Colonic mucosa (tissue), 4 donors: ENCODE measurements at regions not wholly inside any gene's neighbourhood (a gene's known extent, or its start where the extent isn't known, plus 50 kb on each side); places are given as distances from the start of the nearest gene placed in this dataset.
"Not testable (repeated sequence)": the region's sequence is repeated elsewhere in the genome, so short reads cannot be mapped to it uniquely, and the experiment has no call there.

Source experiments
- DNase-seq: peaks from one replicate; pipeline ENCODE4 v3.0.0-alpha.2; 2020
- H3K27ac ChIP-seq: fragments of 200-600 bp; one replicate; pipeline ENCODE4 v1.8.0; 2021
- H3K27me3 ChIP-seq: fragments of 200-600 bp; one replicate; pipeline ENCODE4 v1.8.0; 2021
- H3K36me3 ChIP-seq: fragments of 200-600 bp; one replicate; pipeline ENCODE4 v1.8.0; 2021
- H3K4me1 ChIP-seq: fragments of 200-600 bp; one replicate; pipeline ENCODE4 v1.8.0; 2021; ENCODE audit warnings: mild to moderate bottlenecking
- H3K4me3 ChIP-seq: fragments of 200-600 bp; one replicate; pipeline ENCODE4 v1.8.0; 2021
- H3K9ac ChIP-seq, 2 donors: one replicate each; pipeline ENCODE4 v1.7.0; 2013; ENCODE audit warnings: control low read depth in 2 of 2, low read depth in 2 of 2, low read length in 2 of 2
- H3K9me3 ChIP-seq: fragments of 200-600 bp; one replicate; pipeline ENCODE4 v1.8.0; 2021
- intact Hi-C: fragments of 100-400 bp; cut with DNase I; formaldehyde crosslinking; loops from one replicate; pipeline ENCODE4 v1.14.1; 2022
- TF ChIP-seq, protein P1 (sequence below): fragments of 200-600 bp; IDR thresholded peaks from one replicate; pipeline ENCODE4 v1.8.0; 2022; ENCODE audit warnings: antibody characterized with exemption, mild to moderate bottlenecking
- donor health status: healthy.
- donor health status: DM: no; HTN: no; CAD: no.
- donor health status: DM: no; HTN: no; CAD: no.

DNA sequence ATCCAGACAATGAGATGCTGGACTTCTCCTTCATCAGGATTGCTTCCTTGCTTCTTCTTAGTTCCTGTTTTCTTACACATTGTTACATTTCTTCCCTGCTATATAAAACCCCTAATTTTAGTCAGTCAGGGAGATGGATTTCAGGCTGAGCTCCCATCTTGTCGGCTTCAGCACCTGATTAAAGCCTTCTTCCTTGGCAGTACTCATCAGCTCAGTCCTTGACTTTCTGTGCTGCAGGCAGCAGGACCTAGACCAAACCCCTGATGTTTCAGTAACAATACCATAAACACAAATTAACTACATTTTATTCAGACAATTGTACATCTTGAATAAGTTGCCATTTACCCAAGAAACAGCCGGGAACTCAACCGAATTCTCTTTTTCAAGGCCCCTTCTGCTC lies 156.4 kb upstream of the RREB1 start:
- TF ChIP-seq, protein P1, sequence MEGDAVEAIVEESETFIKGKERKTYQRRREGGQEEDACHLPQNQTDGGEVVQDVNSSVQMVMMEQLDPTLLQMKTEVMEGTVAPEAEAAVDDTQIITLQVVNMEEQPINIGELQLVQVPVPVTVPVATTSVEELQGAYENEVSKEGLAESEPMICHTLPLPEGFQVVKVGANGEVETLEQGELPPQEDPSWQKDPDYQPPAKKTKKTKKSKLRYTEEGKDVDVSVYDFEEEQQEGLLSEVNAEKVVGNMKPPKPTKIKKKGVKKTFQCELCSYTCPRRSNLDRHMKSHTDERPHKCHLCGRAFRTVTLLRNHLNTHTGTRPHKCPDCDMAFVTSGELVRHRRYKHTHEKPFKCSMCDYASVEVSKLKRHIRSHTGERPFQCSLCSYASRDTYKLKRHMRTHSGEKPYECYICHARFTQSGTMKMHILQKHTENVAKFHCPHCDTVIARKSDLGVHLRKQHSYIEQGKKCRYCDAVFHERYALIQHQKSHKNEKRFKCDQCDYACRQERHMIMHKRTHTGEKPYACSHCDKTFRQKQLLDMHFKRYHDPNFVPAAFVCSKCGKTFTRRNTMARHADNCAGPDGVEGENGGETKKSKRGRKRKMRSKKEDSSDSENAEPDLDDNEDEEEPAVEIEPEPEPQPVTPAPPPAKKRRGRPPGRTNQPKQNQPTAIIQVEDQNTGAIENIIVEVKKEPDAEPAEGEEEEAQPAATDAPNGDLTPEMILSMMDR = no peak

DNA sequence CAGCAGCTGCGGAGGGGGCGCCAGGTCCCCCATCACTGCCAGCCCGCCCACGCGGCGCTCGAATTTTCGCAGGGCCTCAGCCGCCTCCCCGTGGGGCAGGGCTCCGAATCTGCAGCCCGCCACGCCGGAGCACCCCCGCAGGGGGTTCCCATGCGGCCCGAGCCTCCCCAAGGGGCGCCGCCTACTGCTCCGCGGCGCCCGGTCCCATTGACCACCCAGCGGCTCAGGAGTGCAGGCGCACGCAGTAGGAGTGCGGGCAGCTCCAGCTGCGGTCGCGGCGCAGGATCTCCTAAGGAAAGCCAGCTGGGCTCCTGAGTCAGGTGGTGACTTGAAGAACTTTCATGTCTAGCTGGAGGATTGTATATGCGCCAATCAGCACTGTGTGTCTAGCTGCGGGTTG lies 155.3 kb upstream of the RREB1 start:
- intact Hi-C loops = no loop called here
- Histone ChIP-seq H3K9me3 (no peaks in the 10 kb centered on the region), H3K4me1 (no peaks in the 10 kb centered on the region), H3K4me3 (no peak overlapping the region), H3K27me3 (no peaks in the 10 kb centered on the region), H3K9ac (no peak overlapping the region), H3K27ac (no peak overlapping the region), H3K36me3 (no peaks in the 10 kb centered on the region)
- TF ChIP-seq, protein P1 = no peak
- DNase-seq = no peak

More for the DNA sequence above, 156.4 kb upstream of the RREB1 start:
- H3K27me3 ChIP-seq = no peaks in the 10 kb centered on the region
- H3K9ac ChIP-seq = no peak overlapping the region
- no peaks in the 10 kb centered on the region for H3K4me1 ChIP-seq
- H3K36me3 ChIP-seq = no peaks in the 10 kb centered on the region
- no peak overlapping the region for H3K4me3 ChIP-seq
- H3K27ac ChIP-seq = no peak overlapping the region
- no peaks in the 10 kb centered on the region for H3K9me3 ChIP-seq
- no peak for DNase-seq
- intact Hi-C loops = no loop called here

DNA sequence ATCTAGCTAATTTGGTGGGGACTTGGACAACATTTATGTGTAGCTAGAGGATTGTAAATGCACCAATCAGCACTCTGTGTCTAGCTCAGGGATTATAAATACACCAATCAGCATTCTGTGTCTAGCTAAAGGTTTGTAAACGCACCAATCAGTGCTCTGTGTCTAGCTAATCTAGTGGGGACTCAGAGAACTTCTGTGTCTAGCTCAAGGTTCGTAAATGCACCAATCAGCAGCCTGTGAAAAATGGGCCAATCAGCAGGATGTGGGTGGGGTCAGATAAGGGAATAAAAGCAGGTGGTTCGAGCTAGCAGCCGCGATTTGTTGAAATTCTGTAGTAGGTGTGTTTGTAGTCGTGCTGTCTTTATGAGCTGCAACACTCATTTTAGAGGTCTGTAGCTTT lies 154.8 kb upstream of the RREB1 start:
- H3K36me3 ChIP-seq, H3K27me3 ChIP-seq, H3K27ac ChIP-seq, H3K4me3 ChIP-seq, H3K9ac ChIP-seq, H3K4me1 ChIP-seq, intact Hi-C loops, H3K9me3 ChIP-seq, DNase-seq: not testable (repeated sequence)

DNA sequence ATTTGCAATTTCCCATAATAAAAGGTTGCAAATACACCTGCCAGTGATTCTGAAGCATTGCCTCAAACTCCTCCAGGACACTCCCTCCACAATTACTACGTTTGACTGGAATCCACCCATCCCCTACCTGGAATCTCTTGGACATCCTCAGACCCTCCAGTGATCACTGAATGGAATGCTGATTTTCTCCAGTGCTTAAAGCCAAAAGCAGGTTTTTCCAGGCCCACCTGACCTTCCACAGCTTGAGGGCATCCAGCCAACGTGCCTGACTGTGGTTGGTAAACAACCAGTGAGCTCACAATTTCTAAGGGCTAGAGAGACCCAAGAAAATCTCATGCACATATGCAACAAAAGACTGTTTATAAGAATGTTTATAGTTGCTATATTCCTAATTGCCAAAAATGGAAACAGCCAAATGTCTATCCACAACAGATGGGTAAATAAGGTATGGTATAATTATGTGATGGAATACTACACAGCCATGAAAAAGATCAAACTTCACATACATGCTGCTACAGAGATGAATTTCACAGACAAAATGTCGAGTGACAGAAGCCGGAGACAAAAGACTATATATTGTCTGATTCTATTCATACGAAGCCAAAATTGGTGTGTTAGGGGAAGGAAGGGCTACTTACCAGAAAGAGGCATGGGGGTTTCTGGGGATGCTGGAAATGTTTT lies 147.1 kb upstream of the RREB1 start:
- DNase-seq = no peak
- no peaks in the 10 kb centered on the region for H3K9me3 ChIP-seq
- H3K9ac ChIP-seq = no peak overlapping the region
- no peaks in the 10 kb centered on the region for H3K27me3 ChIP-seq
- TF ChIP-seq, protein P1 = no peak
- intact Hi-C loops = no loop called here
- no peaks in the 10 kb centered on the region for H3K36me3 ChIP-seq
- no peak overlapping the region for H3K27ac ChIP-seq
- H3K4me3 ChIP-seq = no peak overlapping the region
- no peaks in the 10 kb centered on the region for H3K4me1 ChIP-seq

DNA sequence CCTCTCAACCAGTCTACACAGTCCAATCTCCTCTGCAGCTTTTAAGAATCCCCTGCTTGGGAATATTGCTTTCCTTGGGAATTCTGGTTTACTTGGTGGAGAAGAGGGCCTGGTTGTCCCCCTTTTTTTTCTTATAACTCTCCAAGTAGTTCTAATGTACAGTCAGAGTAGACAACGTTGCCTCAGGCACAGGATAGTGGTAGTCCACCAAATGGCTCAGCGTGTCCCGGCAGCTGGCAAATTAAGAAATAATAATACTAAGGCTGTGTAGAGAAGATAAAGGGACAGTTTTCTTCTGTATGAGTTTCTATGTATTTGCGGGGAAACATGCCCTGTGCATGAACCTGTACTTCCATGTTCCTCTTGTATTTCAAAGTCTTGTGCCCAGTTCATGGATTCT lies 145.7 kb upstream of the RREB1 start:
- TF ChIP-seq, protein P1 = no peak
- Histone ChIP-seq H3K9me3 (no peaks in the 10 kb centered on the region), H3K9ac (no peak overlapping the region), H3K4me3 (no peak overlapping the region), H3K36me3 (no peaks in the 10 kb centered on the region), H3K27ac (no peak overlapping the region), H3K4me1 (no peaks in the 10 kb centered on the region), H3K27me3 (no peaks in the 10 kb centered on the region)
- intact Hi-C loops = no loop called here
- DNase-seq = no peak

DNA sequence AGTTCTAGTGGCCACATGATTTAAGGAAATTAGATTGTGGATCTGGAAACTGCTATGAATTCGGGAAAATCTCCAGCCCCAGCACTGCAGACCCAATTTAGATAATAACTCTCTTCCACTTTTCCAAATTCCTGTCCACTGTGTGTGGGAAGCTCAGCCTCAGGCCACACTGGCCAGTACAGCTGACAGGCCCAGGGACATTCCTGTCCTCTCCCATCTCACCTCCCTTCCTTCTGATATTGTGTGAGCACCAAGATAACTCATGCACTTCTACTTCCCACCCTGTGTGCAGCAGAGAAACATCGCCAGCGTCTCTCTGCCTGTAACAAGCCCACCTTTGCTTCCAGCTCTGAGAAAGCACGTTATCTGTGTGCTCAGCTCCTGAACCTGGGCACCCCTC lies 145.1 kb upstream of the RREB1 start:
- intact Hi-C loops = no loop called here
- Histone ChIP-seq H3K36me3 (no peaks in the 10 kb centered on the region), H3K9ac (no peak overlapping the region), H3K27me3 (no peaks in the 10 kb centered on the region), H3K4me1 (no peaks in the 10 kb centered on the region), H3K4me3 (no peak overlapping the region), H3K27ac (no peak overlapping the region), H3K9me3 (no peaks in the 10 kb centered on the region)
- DNase-seq = no peak
- TF ChIP-seq, protein P1 = no peak

DNA sequence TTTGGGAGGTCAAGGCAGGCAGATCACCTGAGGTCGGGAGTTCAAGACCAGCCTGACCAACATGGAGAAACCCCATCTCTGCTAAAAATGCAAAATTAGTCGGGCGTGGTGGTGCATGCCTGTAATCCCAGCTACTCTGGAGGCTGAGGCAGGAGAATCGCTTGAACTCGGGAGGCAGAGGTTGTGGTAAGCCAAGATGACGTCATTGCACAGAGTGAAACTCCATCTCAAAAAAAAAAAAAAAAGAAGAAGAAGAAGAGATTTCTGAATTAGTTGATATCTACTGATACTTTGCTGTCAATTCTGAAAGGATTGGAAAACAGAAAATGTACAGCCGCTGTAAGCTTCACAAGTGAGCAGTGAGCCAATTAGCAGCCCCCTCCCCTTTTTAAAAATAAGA lies 144.4 kb upstream of the RREB1 start:
- H3K9ac ChIP-seq, intact Hi-C loops, H3K36me3 ChIP-seq, H3K4me3 ChIP-seq, H3K27me3 ChIP-seq, H3K27ac ChIP-seq, H3K9me3 ChIP-seq, DNase-seq, H3K4me1 ChIP-seq: not testable (repeated sequence)
